B cell (primary cell): ENCODE measurements at regions not wholly inside any gene's neighbourhood (a gene's known extent, or its start where the extent isn't known, plus 50 kb on each side); places are given as distances from the start of the nearest gene placed in this dataset.

Experiments
- CTCF ChIP-seq: fragments of 200-600 bp; IDR thresholded peaks from one replicate; pipeline ENCODE4 v1.8.0; 2022; ENCODE audit warnings: antibody characterized with exemption, mild to moderate bottlenecking
- EZH2 ChIP-seq: IDR thresholded peaks from 2 replicates; pipeline ENCODE4 v1.6.1; 2012; ENCODE audit warnings: borderline replicate concordance, low read depth, mild to moderate bottlenecking, moderate library complexity, low read length; ENCODE audit not compliant: insufficient read depth, poor library complexity, severe bottlenecking

- no peak for TF ChIP-seq EZH2
- no peak for TF ChIP-seq CTCF
Measured at GRCh38 chr6:164151161-164152120, 736.9 kb downstream of the QKI start.
